Body of pancreas (tissue), 4 donors: ENCODE measurements at regions not wholly inside any gene's neighbourhood (a gene's known extent, or its start where the extent isn't known, plus 50 kb on each side); places are given as distances from the start of the nearest gene placed in this dataset.

Source experiments
- CTCF ChIP-seq, 7 experiments: fragments of 450-650 bp in 4 of 7; fragments of 200-600 bp in 3 of 7; sonication (generic) in 3 of 7; IDR thresholded peaks; one replicate each; pipeline ENCODE4 v1.5.1; 2016 to 2019; ENCODE audit warnings: antibody characterized with exemption in 7 of 7
- POLR2A ChIP-seq, 3 donors: fragments of 450-650 bp; IDR thresholded peaks; one replicate each; pipeline ENCODE4 v1.6.1; 2016; ENCODE audit warnings: antibody characterized with exemption in 3 of 3, mild to moderate bottlenecking in 2 of 3

- TF ChIP-seq CTCF (IDR thresholded peaks at IDR 0.05) (no peak), POLR2A (IDR thresholded peaks at IDR 0.05) (no peak)
Observed at GRCh38 chr3:5898106-5898505, 710.6 kb downstream of the EDEM1 start.
